Erythroblast (primary cell): ENCODE measurements at regions not wholly inside any gene's neighbourhood (a gene's known extent, or its start where the extent isn't known, plus 50 kb on each side); places are given as distances from the start of the nearest gene placed in this dataset.

Source experiments
- GATA1 ChIP-seq: IDR thresholded peaks from 2 replicates; pipeline ENCODE4 v1.6.1; 2011; ENCODE audit warnings: low read depth, mild to moderate bottlenecking, control low read depth, low read length, moderate library complexity
- POLR2A ChIP-seq: IDR thresholded peaks from 2 replicates; pipeline ENCODE4 v1.6.1; 2011; ENCODE audit warnings: mild to moderate bottlenecking, low read length

DNA sequence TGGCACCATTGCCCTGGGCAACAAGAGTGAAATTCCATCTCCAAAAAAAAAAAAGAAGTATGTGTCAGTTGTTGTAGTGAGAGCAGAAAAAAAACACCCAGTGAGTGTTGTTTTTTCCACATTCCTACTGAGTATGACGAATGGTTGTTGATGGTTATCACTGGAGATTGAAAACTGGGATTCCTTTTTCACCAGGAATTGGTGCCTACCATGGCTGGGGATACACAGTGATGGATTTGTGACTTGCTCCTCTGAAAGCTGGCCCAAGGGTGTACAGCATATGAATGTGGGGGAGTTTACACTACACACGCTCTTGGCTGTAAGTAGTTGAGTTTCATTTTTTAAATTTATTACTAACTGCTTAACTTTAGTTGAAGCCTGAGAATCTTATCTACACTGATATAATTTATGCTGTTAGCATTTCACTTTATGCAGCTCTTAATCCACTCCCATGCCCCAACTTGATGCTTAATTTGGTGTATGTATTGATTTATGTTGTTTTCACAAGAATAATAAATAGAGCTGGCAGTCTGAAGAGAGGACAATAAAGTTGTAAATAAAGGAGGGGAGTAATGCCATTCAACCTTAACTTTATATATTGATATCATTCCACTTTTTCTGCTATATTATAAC, 56.0 kb upstream of the MME start:
- TF ChIP-seq POLR2A = no peak
- no peak for TF ChIP-seq GATA1
